Type B pancreatic cell (in vitro differentiated cells): ENCODE measurements at regions not wholly inside any gene's neighbourhood (a gene's known extent, or its start where the extent isn't known, plus 50 kb on each side); places are given as distances from the start of the nearest gene placed in this dataset.

Experiments used
- DNase-seq: peaks from one replicate; pipeline ENCODE4 v3.0.0; 2021; ENCODE audit warnings: mixed read lengths; ENCODE audit not compliant: unreplicated experiment; ENCODE audit errors: extremely low spot score
- H3K27ac Mint-ChIP-seq: 2 replicates; pipeline ENCODE4 v1.8.0; 2021; ENCODE audit warnings: mild to moderate bottlenecking, mixed read lengths
- H3K27me3 Mint-ChIP-seq: 2 replicates; pipeline ENCODE4 v1.8.0; 2021; ENCODE audit warnings: mixed read lengths
- H3K36me3 Mint-ChIP-seq: 2 replicates; pipeline ENCODE4 v1.8.0; 2021; ENCODE audit warnings: mixed read lengths
- H3K4me1 Mint-ChIP-seq: one replicate; pipeline ENCODE4 v1.8.0; 2021; ENCODE audit warnings: mixed read lengths; ENCODE audit not compliant: unreplicated experiment
- H3K4me3 Mint-ChIP-seq: 2 replicates; pipeline ENCODE4 v1.8.0; 2021; ENCODE audit warnings: mild to moderate bottlenecking, mixed read lengths
- H3K9me3 Mint-ChIP-seq: 2 replicates; pipeline ENCODE4 v1.8.0; 2021; ENCODE audit warnings: mixed read lengths
- CTCF ChIP-seq: fragments of 200-600 bp; sonication (generic); conservative IDR thresholded peaks from 2 replicates; pipeline ENCODE4 v1.5.0; 2021; ENCODE audit warnings: antibody characterized with exemption, mild to moderate bottlenecking

GRCh38 chr1:37097731-37098130 lies 63.4 kb upstream of the GRIK3 start:
- Mint-ChIP-seq H3K36me3 (no peaks in the 10 kb centered on the region), H3K27ac (no peak overlapping the region), H3K4me1 (peaks cover 5% of the 10 kb centered on the region), H3K9me3 (no peaks in the 10 kb centered on the region), H3K27me3 (peaks cover 54% of the 10 kb centered on the region), H3K4me3 (no peak overlapping the region)
- no peak for TF ChIP-seq CTCF
- DNase-seq: no peak

GRCh38 chr1:37098237-37098636 lies 63.9 kb upstream of the GRIK3 start:
- Mint-ChIP-seq H3K27ac (no peak overlapping the region), H3K4me1 (peaks cover 5% of the 10 kb centered on the region), H3K4me3 (no peak overlapping the region), H3K36me3 (no peaks in the 10 kb centered on the region), H3K9me3 (no peaks in the 10 kb centered on the region), H3K27me3 (peaks cover 49% of the 10 kb centered on the region)
- no peak for TF ChIP-seq CTCF
- no peak for DNase-seq

- Mint-ChIP-seq H3K27me3 (peaks cover 32% of the 10 kb centered on the region), H3K36me3 (no peaks in the 10 kb centered on the region), H3K4me1 (peaks cover 5% of the 10 kb centered on the region), H3K27ac (no peak overlapping the region), H3K9me3 (no peaks in the 10 kb centered on the region), H3K4me3 (no peak overlapping the region)
- TF ChIP-seq CTCF: no peak
- no peak for DNase-seq
These were observed 66.0 kb upstream of the GRIK3 start for GRCh38 chr1:37100310-37100709.

- no peak for DNase-seq
- TF ChIP-seq CTCF: no peak
- no peaks in the 10 kb centered on the region for H3K9me3 Mint-ChIP-seq
- peaks cover 5% of the 10 kb centered on the region for H3K4me1 Mint-ChIP-seq
- H3K27ac Mint-ChIP-seq: no peak overlapping the region
- no peak overlapping the region for H3K4me3 Mint-ChIP-seq
- H3K36me3 Mint-ChIP-seq: no peaks in the 10 kb centered on the region
- H3K27me3 Mint-ChIP-seq: peaks cover 23% of the 10 kb centered on the region
These were observed 68.5 kb upstream of the GRIK3 start for GRCh38 chr1:37102656-37103382.

- H3K4me3 Mint-ChIP-seq: no peak overlapping the region
- no peak for TF ChIP-seq CTCF
- no peak for DNase-seq
- peaks cover 26% of the 10 kb centered on the region for H3K27me3 Mint-ChIP-seq
- H3K36me3 Mint-ChIP-seq: no peaks in the 10 kb centered on the region
- H3K9me3 Mint-ChIP-seq: no peaks in the 10 kb centered on the region
- H3K4me1 Mint-ChIP-seq: no peaks in the 10 kb centered on the region
- H3K27ac Mint-ChIP-seq: no peak overlapping the region
These were observed 71.6 kb upstream of the GRIK3 start for GRCh38 chr1:37105911-37106310.
